Astrocyte of the cerebellum (primary cell): ENCODE measurements at regions not wholly inside any gene's neighbourhood (a gene's known extent, or its start where the extent isn't known, plus 50 kb on each side); places are given as distances from the start of the nearest gene placed in this dataset.

Source experiments
- DNase-seq: peaks from one replicate; pipeline ENCODE4 v3.0.0-alpha.2; 2011; ENCODE audit warnings: low read depth
- H3K4me3 ChIP-seq: 2 replicates; pipeline ENCODE4 v1.5.1; 2011; ENCODE audit warnings: mild to moderate bottlenecking, low read depth, low read length, moderate library complexity
- in situ Hi-C: cut with HindIII; loops from 2 replicates; pipeline ENCODE4 v1.10.0; 2017; ENCODE audit warnings: low sequenced_read_pairs
- TF ChIP-seq, protein P1 (sequence below): IDR thresholded peaks from 2 replicates; pipeline ENCODE4 v1.5.1; 2012; ENCODE audit warnings: low read length, low read depth, moderate library complexity, mild to moderate bottlenecking; ENCODE audit errors: missing control alignments

DNA sequence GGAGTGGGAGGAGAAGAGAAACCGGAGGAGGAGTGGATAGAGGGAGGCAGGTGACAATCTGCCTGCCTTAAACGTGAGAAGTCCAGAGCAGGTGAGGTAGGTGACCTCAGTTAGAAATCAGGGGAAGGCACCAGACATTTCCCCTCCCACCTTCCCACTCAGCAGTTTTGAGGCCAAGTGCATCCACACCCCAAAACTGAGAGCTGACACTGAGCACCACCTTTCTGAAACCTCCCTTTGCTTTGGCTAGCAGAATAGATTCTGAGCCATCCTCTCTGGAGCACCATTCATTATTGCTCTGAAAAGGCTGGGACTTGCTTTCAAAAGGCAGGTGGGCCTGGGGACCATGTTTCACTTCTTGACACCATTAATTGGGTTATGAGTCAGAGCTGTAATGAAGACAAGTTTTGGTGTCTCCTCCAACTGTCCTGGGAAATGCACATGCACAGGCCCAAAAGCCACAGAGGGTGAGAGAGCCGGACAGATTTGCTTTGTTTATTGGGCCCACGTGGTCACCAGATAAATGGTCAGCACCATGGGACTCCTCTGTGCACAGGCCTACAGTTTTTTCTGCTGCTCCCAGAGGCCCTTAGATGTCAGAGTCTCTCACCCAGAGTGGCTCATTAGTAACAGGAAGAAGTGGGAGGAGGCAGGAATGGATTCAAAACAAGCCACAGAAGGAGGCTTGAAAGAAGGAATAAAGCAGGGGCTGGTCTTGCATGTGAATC is 314.7 kb downstream of the TLE1 start:
- no peak overlapping the region for H3K4me3 ChIP-seq
- in situ Hi-C loops: no loop called here
- TF ChIP-seq, protein P1, sequence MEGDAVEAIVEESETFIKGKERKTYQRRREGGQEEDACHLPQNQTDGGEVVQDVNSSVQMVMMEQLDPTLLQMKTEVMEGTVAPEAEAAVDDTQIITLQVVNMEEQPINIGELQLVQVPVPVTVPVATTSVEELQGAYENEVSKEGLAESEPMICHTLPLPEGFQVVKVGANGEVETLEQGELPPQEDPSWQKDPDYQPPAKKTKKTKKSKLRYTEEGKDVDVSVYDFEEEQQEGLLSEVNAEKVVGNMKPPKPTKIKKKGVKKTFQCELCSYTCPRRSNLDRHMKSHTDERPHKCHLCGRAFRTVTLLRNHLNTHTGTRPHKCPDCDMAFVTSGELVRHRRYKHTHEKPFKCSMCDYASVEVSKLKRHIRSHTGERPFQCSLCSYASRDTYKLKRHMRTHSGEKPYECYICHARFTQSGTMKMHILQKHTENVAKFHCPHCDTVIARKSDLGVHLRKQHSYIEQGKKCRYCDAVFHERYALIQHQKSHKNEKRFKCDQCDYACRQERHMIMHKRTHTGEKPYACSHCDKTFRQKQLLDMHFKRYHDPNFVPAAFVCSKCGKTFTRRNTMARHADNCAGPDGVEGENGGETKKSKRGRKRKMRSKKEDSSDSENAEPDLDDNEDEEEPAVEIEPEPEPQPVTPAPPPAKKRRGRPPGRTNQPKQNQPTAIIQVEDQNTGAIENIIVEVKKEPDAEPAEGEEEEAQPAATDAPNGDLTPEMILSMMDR: no peak
- no peak for DNase-seq

DNA sequence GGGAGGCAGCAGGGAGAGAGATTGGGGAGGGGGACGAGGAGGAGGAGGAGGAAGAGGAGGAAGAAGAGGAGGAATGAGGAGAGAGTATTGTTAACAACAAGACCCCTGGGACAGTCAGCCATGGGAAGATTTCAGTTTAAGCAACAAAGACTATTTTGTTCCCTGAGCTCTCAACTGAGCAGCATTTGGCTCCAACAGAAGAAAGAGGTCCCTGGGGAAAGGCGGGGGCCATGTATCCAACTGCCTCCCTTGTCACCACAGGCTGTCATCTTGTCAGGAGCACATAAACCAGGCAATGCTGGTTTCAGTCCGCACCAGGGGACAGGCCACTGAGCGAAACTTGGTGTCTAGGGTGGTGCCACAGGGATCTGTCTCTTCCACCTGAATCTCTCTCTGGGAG is 316.1 kb downstream of the TLE1 start:
- no peak overlapping the region for H3K4me3 ChIP-seq
- no peak for DNase-seq
- in situ Hi-C loops: no loop called here
- TF ChIP-seq, protein P1: no peak

DNA sequence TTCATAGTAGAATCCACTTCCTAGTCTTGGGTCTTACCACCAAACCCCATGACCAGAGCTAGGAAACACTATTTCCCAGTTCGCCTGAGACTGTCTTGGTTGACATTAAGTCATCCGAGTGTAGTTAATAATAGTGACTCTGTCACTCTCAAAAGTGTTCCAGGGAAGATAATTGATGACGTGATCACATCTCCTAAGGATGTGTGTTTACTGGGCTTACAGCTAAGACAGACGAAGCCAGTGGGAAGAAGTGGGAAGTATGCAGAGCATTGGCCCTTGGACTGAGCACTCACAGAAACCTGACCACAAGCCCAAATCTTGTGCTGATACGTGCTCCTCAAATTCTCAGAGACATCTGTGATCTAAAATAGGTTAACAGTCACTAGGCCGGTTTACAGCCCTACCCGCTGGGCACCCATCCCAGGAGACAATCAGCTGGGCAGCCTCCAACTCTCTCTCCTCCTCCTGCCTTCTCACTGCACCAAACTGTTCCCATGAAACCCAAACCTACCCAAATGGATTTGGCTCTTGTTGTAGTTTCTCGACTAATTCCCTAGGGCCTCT is 316.6 kb downstream of the TLE1 start:
- H3K4me3 ChIP-seq: no peak overlapping the region
- TF ChIP-seq, protein P1: no peak
- in situ Hi-C loops: no loop called here
- DNase-seq: no peak

DNA sequence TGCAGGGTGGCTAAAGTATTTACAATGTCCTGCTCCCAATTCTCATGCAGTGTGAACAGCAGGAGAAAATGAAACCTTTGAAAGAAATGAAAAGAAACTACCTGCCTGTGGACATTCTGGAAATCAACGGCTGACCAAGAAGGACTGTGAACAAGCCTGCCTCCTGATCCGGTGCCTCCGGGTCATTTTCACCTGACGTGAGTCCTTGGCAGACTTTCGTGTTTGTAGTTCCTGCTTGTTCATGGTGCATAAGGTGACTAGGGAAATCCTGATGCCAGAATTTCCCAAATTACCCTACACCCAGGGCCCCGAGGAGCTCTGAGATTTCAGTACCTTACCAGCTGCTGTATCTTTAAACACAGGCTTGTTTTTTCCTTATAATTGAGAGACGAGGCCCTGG is 317.5 kb downstream of the TLE1 start:
- in situ Hi-C loops: no loop called here
- TF ChIP-seq, protein P1: no peak
- H3K4me3 ChIP-seq: no peak overlapping the region
- DNase-seq: no peak

GRCh38 chr9:81370650-81371049 is 318.7 kb downstream of the TLE1 start:
- TF ChIP-seq, protein P1: no peak
- in situ Hi-C loops: no loop called here
- H3K4me3 ChIP-seq: no peak overlapping the region
- DNase-seq: no peak

- no peak overlapping the region for H3K4me3 ChIP-seq
- in situ Hi-C loops: no loop called here
- DNase-seq: no peak
- TF ChIP-seq, protein P1: no peak
Measured at GRCh38 chr9:81370096-81370495, 319.3 kb downstream of the TLE1 start.

DNA sequence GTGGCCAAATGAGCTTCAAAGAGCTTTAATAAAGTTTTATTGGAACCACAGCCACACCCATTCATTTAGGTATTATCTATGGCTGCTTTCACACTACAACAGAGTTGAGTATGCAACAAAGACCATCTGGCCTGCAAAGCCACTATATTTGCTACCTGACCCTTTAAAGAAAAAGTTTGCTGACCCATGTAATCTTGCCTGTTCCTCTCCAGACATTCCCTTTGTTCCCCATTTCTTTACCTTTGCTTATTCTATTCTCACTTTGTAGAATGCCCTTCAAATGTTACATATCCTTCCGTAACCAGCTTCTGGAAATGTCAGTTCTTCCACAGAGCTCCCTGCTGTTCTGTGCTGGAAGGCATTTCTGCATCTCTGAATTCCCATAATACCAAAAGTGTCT is 320.2 kb downstream of the TLE1 start:
- in situ Hi-C loops: no loop called here

More for the DNA sequence above, 320.2 kb downstream of the TLE1 start:
- no peak for DNase-seq
- TF ChIP-seq, protein P1: no peak
- H3K4me3 ChIP-seq: no peak overlapping the region
